ENCODE measurements at regions not wholly inside any gene's neighbourhood (a gene's known extent, or its start where the extent isn't known, plus 50 kb on each side); places are given as distances from the start of the nearest gene placed in this dataset.

- Histone ChIP-seq H3K79me2 (ENCODE audit: insufficient read depth, low read length) (no peaks in the 10 kb centered on the region), H3K27me3 (ENCODE audit: insufficient read depth, low read length) (no peaks in the 10 kb centered on the region), H3K4me3 (ENCODE audit: insufficient read depth, low read length) (no peak overlapping the region), H3K4me2 (ENCODE audit: insufficient read depth, low read length) (no peak overlapping the region), H3K4me1 (ENCODE audit: insufficient read depth, low read length) (no peaks in the 10 kb centered on the region), H4K20me1 (ENCODE audit: insufficient read depth, low read length) (no peaks in the 10 kb centered on the region), H3K27ac (ENCODE audit: low read depth, low read length) (no peak overlapping the region), H3K9me3 (ENCODE audit: low read depth, low read length) (no peaks in the 10 kb centered on the region), H2AFZ (ENCODE audit: low read length) (no peak overlapping the region), H3K36me3 (ENCODE audit: insufficient read depth, low read length) (no peaks in the 10 kb centered on the region)
- no peak for TF ChIP-seq CTCF (IDR thresholded peaks at IDR 0.05; ENCODE audit: extremely low read depth, low read depth, low read length)
- no peak for DNase-seq (ENCODE audit: insufficient read length, low spot score, missing footprints)
Measured at GRCh38 chr7:88700725-88701124, 58.8 kb upstream of the ZNF804B start.

GRCh38 chr7:88694207-88694606 lies 65.3 kb upstream of the ZNF804B start:
- no peak for DNase-seq (ENCODE audit: insufficient read length, low spot score, missing footprints)
- H3K4me2 ChIP-seq (ENCODE audit: insufficient read depth, low read length): no peak overlapping the region
- no peaks in the 10 kb centered on the region for H3K79me2 ChIP-seq (ENCODE audit: insufficient read depth, low read length)
- no peaks in the 10 kb centered on the region for H3K4me1 ChIP-seq (ENCODE audit: insufficient read depth, low read length)
- no peak for TF ChIP-seq CTCF (IDR thresholded peaks at IDR 0.05; ENCODE audit: extremely low read depth, low read depth, low read length)
- H3K9me3 ChIP-seq (ENCODE audit: low read depth, low read length): no peaks in the 10 kb centered on the region
- no peak overlapping the region for H3K4me3 ChIP-seq (ENCODE audit: insufficient read depth, low read length)
- H3K27me3 ChIP-seq (ENCODE audit: insufficient read depth, low read length): no peaks in the 10 kb centered on the region
- H4K20me1 ChIP-seq (ENCODE audit: insufficient read depth, low read length): no peaks in the 10 kb centered on the region
- no peaks in the 10 kb centered on the region for H3K36me3 ChIP-seq (ENCODE audit: insufficient read depth, low read length)
- H2AFZ ChIP-seq (ENCODE audit: low read length): no peak overlapping the region
- H3K27ac ChIP-seq (ENCODE audit: low read depth, low read length): no peak overlapping the region

GRCh38 chr7:88693131-88693530 lies 66.4 kb upstream of the ZNF804B start:
- Histone ChIP-seq H3K36me3 (ENCODE audit: insufficient read depth, low read length) (no peaks in the 10 kb centered on the region), H3K4me1 (ENCODE audit: insufficient read depth, low read length) (no peaks in the 10 kb centered on the region), H3K4me3 (ENCODE audit: insufficient read depth, low read length) (no peak overlapping the region), H3K79me2 (ENCODE audit: insufficient read depth, low read length) (no peaks in the 10 kb centered on the region), H3K9me3 (ENCODE audit: low read depth, low read length) (no peaks in the 10 kb centered on the region), H3K4me2 (ENCODE audit: insufficient read depth, low read length) (no peak overlapping the region), H3K27ac (ENCODE audit: low read depth, low read length) (no peak overlapping the region), H4K20me1 (ENCODE audit: insufficient read depth, low read length) (no peaks in the 10 kb centered on the region), H2AFZ (ENCODE audit: low read length) (no peak overlapping the region), H3K27me3 (ENCODE audit: insufficient read depth, low read length) (no peaks in the 10 kb centered on the region)
- DNase-seq (ENCODE audit: insufficient read length, low spot score, missing footprints): peak; percentile 0
- no peak for TF ChIP-seq CTCF (IDR thresholded peaks at IDR 0.05; ENCODE audit: extremely low read depth, low read depth, low read length)

- DNase-seq (ENCODE audit: insufficient read length, low spot score, missing footprints): no peak
- H2AFZ ChIP-seq (ENCODE audit: low read length): no peak overlapping the region
- H3K9me3 ChIP-seq (ENCODE audit: low read depth, low read length): no peaks in the 10 kb centered on the region
- H3K27me3 ChIP-seq (ENCODE audit: insufficient read depth, low read length): no peaks in the 10 kb centered on the region
- H3K4me3 ChIP-seq (ENCODE audit: insufficient read depth, low read length): no peak overlapping the region
- no peaks in the 10 kb centered on the region for H3K79me2 ChIP-seq (ENCODE audit: insufficient read depth, low read length)
- no peak overlapping the region for H3K27ac ChIP-seq (ENCODE audit: low read depth, low read length)
- no peaks in the 10 kb centered on the region for H3K36me3 ChIP-seq (ENCODE audit: insufficient read depth, low read length)
- no peaks in the 10 kb centered on the region for H4K20me1 ChIP-seq (ENCODE audit: insufficient read depth, low read length)
- TF ChIP-seq CTCF (IDR thresholded peaks at IDR 0.05; ENCODE audit: extremely low read depth, low read depth, low read length): no peak
- H3K4me1 ChIP-seq (ENCODE audit: insufficient read depth, low read length): no peaks in the 10 kb centered on the region
- H3K4me2 ChIP-seq (ENCODE audit: insufficient read depth, low read length): no peak overlapping the region
Measured at GRCh38 chr7:88692493-88692892, 67.0 kb upstream of the ZNF804B start.

All from osteoblast (primary cell).